ENCODE measurements at regions not wholly inside any gene's neighbourhood (a gene's known extent, or its start where the extent isn't known, plus 50 kb on each side); places are given as distances from the start of the nearest gene placed in this dataset.

DNA sequence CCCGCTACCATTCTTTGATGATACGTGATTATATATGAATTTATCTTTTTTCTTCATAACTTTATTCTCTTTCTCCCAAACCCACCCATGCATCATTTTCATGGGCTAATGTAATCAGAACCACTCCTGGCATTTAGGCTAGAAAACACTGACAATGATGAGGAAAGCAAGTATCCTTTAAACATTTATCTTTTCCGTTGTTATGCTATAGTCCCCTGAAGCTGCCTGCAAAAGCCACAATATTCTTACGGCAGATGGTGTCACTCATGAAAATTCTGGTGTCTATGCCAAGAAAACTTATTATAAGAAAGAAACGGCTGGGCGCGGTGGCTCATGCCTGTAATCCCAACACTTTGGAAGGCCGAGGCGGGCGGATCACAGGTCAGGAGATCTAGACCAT is 221.8 kb upstream of the CTAGE1 start:
- TF ChIP-seq CTCF (IDR thresholded peaks at IDR 0.05; ENCODE audit: low read depth, low read length, poor library complexity, severe bottlenecking) (no peak), EZH2phosphoT487 (IDR thresholded peaks at IDR 0.05; ENCODE audit: borderline replicate concordance, low read length) (no peak)

Data from DOHH2 (cell line).